Omental fat pad (tissue), 3 donors: ENCODE measurements at regions not wholly inside any gene's neighbourhood (a gene's known extent, or its start where the extent isn't known, plus 50 kb on each side); places are given as distances from the start of the nearest gene placed in this dataset.
"Not testable (repeated sequence)": the region's sequence is repeated elsewhere in the genome, so short reads cannot be mapped to it uniquely, and the experiment has no call there.

Experiments
- ATAC-seq: fragments of 150-250 bp; one replicate; pipeline ENCODE4 v1.9.1; 2016; ENCODE audit warnings: mild to moderate bottlenecking, moderate library complexity; ENCODE audit not compliant: low FRiP score
- DNase-seq: peaks from one replicate; pipeline ENCODE4 v3.0.0-alpha.2; 2019; ENCODE audit warnings: low spot score
- CTCF ChIP-seq, 3 donors: fragments of 450-650 bp; IDR thresholded peaks; one replicate each; pipeline ENCODE4 v1.5.1; 2016 to 2017; ENCODE audit warnings: antibody characterized with exemption in 3 of 3, mild to moderate bottlenecking in 3 of 3, moderate library complexity in 2 of 3

GRCh38 chr1:29931477-29932175 lies 695.3 kb downstream of the PTPRU start:
- ATAC-seq (no peak), DNase-seq (no peak)
- TF ChIP-seq CTCF (IDR thresholded peaks at IDR 0.05), result no peak

GRCh38 chr1:29925058-29925457 lies 688.7 kb downstream of the PTPRU start:
- ATAC-seq (no peak), DNase-seq (no peak)
- TF ChIP-seq CTCF (IDR thresholded peaks at IDR 0.05), result no peak

GRCh38 chr1:29924017-29924431 lies 687.7 kb downstream of the PTPRU start:
- no peak for TF ChIP-seq CTCF (IDR thresholded peaks at IDR 0.05)
- ATAC-seq, result no peak
- no peak for DNase-seq

- TF ChIP-seq CTCF (IDR thresholded peaks at IDR 0.05), result no peak
- no peak for DNase-seq
- ATAC-seq, result no peak
These were observed 685.4 kb downstream of the PTPRU start for GRCh38 chr1:29921741-29922140.

GRCh38 chr1:29920784-29921183 lies 684.5 kb downstream of the PTPRU start:
- DNase-seq (no peak), ATAC-seq (no peak)
- TF ChIP-seq CTCF (IDR thresholded peaks at IDR 0.05), result no peak

- TF ChIP-seq CTCF (IDR thresholded peaks at IDR 0.05), result no peak
- ATAC-seq, result no peak
- DNase-seq, result no peak
These were observed 684.0 kb downstream of the PTPRU start for GRCh38 chr1:29920316-29920715.

- not testable (repeated sequence) for ATAC-seq, DNase-seq
These were observed 682.7 kb downstream of the PTPRU start for GRCh38 chr1:29919041-29919440.
